ENCODE measurements at regions not wholly inside any gene's neighbourhood (a gene's known extent, or its start where the extent isn't known, plus 50 kb on each side); places are given as distances from the start of the nearest gene placed in this dataset.

- TF ChIP-seq LARP7 (IDR thresholded peaks at IDR 0.05) (no peak), NFYB (IDR thresholded peaks at IDR 0.05; ENCODE audit: insufficient read depth, low read depth, low read length) (no peak), CTCF (IDR thresholded peaks at IDR 0.05 in 2 of 3, conservative IDR thresholded peaks at IDR 0.05 in 1 of 3; ENCODE audit: control insufficient read depth in 2 of 3, extremely low read depth in 1 of 3, insufficient read depth in 1 of 3, low read depth in 3 of 3, low read length in 3 of 3) (no peak; a peak in 1 of 6 replicates), USF1 (IDR thresholded peaks at IDR 0.05; ENCODE audit: borderline replicate concordance, extremely low read length, insufficient read depth, low read depth, low read length) (no peak)
These were observed 259.2 kb upstream of the SLC14A2 start for GRCh38 chr18:45355944-45356520.

Measured in GM12878 (cell line).